GM10248 (cell line): ENCODE measurements at regions not wholly inside any gene's neighbourhood (a gene's known extent, or its start where the extent isn't known, plus 50 kb on each side); places are given as distances from the start of the nearest gene placed in this dataset.

Experiments used
- CTCF ChIA-PET: fragments of 300-600 bp; sonication (Branson Sonifier 250); formaldehyde crosslinking; extraction: SDS; loops from one replicate; lab custom pipeline; 2021; ENCODE audit warnings: antibody characterized with exemption; lab: Yijun Ruan, JAX
- POLR2A ChIA-PET: fragments of 350-650 bp; sonication (Branson Sonifier 250); formaldehyde crosslinking; extraction: SDS; loops from one replicate; lab custom pipeline; 2020; ENCODE audit warnings: antibody characterized with exemption; lab: Yijun Ruan, JAX
- DNase-seq: peaks from one replicate; pipeline ENCODE4 v3.0.0; 2012; ENCODE audit errors: extremely low spot score
- TF ChIP-seq, protein P1 (sequence below): IDR thresholded peaks from 2 replicates; pipeline ENCODE4 v1.5.1; 2012; ENCODE audit warnings: mild to moderate bottlenecking, low read depth; ENCODE audit errors: extremely low read depth, missing control alignments, control extremely low read depth

DNA sequence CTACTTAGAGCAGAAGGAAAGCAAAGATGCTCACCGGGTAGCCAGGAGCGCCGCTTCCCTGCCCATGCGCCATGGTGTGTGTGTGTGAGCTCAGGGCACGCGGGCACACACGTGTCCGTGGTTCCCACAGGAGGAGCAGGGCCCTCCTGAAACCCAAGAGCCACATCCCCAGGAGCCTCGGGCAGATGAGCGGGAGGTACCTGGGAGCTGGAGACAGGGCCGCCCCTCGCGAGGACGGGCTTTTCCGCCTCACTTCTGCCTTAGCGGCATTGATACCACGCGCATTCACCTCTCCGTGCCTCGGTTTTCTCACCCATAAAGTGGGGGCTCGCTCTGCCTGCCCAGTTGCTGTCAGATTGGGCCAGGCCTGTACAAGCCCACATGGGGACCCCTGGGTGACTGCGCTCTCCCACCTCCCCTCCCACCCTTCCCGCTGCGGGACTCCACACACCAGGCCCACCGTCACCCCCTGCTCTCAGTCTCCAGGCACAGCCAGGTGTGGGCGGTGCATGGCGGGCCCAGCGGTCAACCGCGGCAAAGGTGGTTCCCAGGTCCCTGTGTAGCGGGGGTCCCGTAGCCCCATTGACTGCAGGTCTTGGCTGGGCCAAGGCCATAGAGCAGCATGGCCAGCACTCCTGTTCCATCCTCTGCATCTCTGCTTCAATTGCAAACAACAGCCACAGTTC, 66.3 kb downstream of the SIK1 start:
- TF ChIP-seq, protein P1, sequence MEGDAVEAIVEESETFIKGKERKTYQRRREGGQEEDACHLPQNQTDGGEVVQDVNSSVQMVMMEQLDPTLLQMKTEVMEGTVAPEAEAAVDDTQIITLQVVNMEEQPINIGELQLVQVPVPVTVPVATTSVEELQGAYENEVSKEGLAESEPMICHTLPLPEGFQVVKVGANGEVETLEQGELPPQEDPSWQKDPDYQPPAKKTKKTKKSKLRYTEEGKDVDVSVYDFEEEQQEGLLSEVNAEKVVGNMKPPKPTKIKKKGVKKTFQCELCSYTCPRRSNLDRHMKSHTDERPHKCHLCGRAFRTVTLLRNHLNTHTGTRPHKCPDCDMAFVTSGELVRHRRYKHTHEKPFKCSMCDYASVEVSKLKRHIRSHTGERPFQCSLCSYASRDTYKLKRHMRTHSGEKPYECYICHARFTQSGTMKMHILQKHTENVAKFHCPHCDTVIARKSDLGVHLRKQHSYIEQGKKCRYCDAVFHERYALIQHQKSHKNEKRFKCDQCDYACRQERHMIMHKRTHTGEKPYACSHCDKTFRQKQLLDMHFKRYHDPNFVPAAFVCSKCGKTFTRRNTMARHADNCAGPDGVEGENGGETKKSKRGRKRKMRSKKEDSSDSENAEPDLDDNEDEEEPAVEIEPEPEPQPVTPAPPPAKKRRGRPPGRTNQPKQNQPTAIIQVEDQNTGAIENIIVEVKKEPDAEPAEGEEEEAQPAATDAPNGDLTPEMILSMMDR: no peak
- ChIA-PET POLR2A (no interaction called here), CTCF (no interaction called here)
- DNase-seq: no peak

DNA sequence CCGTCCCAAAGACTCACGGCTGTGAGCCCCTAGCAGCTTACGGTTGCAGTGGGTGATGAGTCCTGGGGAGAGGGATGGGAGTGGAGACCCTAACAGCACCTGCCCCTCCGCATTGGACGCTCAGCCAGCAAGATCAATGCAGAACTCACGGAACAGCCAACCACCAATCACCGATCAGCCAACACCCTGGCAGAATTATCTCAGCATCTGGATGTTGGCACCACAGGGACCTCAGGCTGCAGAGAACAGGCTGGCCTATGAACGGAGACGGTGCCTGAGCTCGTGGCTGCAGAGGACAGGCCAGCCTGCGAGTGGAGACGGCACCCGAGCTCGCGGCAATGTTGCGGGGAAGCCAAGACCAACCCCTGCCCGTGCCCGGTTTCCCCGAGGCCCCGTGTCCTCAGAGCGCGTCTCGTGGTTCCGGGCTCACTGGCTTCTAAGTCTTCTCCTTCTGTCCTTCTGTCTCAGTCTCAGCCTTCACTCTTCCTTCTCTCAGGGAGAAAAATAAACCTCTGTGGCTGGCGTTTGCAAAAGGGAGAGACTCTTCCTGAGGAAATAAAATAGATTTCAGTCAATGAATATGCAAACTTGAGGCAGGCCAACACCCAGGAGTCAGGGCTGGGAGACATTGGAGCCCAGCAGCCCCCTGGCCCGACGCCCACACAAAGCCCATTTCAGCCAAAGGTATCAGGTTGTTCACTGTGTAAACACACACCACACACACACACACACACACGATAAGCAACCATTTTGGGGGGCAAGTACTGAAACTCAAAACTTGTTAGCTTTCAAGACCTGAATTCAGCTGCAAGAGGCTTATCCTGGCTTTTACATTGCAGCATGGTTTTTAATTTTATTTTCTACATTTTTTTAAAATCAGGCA, 67.8 kb downstream of the SIK1 start:
- DNase-seq: no peak
- CTCF ChIA-PET: no interaction called here
- POLR2A ChIA-PET: no interaction called here
- TF ChIP-seq, protein P1: no peak

DNA sequence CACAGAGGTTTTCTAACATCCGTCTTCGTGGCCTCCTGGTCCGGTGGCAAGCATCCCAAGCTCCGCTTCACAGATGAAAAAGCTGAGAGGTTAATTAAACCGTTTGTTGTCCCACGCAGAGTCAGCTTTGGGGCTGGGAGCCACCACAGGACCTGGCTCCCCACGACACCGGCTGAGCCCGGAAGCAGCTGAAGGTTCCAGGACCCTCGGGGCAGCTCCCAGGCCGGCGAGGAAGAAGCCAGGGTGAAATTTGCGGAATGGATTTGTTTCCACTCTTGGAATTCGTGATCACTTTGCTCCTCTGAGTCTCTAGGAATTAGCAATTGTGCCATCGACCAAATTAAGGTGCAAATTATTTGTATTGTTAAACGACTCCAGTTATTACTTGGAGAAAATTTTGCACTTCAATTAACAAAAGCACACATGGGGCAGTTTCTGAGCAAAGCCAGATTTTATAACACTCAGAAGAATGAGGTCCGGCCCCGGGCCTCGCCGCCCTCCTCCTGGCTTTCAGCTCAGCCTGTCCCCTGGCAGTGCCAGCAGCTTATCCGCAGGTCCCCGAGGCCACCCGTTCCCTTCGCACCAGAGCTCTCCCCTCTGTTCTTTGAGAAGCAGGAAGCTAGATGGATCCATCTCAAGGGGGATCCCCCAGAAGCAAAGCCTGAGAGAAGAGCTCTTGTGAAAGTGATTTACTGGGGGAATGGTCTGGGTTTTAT, 69.1 kb downstream of the SIK1 start:
- TF ChIP-seq, protein P1: no peak
- ChIA-PET CTCF (interaction anchor here (1.5 kb wide), 1 partner anchor 9 kb away, joined by 3 read pairs; no protein-coding TSS in a partner anchor), POLR2A (no interaction called here)

DNA sequence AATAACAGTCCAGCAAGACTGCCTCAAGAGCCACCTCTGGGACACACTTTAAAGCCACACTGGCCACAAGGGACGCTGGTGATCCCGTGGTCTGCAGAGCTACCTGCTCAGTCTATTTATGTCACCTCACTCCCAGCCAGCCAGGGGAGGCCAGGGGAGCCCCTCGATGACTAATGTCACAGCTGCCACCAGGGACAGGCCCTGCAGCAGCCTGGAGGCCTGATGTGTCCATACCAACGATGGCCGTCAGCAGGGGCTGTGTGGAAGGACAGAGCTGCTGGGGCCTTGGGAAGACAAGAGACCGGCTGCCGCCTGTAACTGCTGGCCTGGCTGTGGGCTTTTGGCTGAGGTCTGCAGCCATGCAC, 71.0 kb downstream of the SIK1 start:
- ChIA-PET CTCF (interaction anchor here (1.0 to 1.2 kb wide), 2 partner anchors 15 to 373 kb away, joined by 4 read pairs; no protein-coding TSS in a partner anchor), POLR2A (interaction anchor here (0.6 kb wide), 1 partner anchor 323 kb away, joined by 6 read pairs; no protein-coding TSS in a partner anchor)
- DNase-seq: peak; percentile 59
- TF ChIP-seq, protein P1: peak; percentile 30

More for the DNA sequence above, 69.1 kb downstream of the SIK1 start:
- no peak for DNase-seq

DNA sequence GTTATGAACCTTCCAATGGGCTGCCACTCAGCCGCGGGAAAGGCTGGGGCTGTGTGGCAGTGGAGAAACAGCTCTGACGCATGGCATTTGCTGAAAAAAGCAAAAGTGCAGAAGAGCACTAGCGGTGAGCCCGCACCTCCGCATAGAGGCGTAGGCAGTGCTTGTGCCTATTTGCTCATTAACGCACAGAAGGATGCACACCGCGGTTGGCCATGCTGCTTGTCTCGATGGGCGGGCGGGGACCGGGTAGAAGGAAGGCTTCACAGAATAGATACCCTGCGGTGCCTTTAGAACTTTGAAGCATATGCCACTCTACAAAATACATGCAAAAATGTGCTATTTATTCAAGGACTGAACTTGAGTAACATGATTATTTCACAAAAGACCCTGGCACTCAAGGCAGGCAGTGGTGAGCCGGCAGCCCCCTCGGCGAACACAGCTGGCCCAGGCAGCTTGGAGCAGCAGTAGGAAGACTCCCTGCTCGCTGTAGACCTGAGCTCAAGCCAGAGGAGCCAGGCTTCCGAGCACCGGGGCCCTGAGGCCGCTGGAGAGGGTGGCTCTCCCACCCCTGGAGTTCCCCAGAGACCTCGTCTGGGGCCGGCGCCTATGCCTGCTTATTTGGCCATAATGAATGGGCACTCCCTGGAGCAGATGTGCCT, 71.5 kb downstream of the SIK1 start:
- no peak for DNase-seq
- TF ChIP-seq, protein P1: no peak
- ChIA-PET CTCF (interaction anchor here (1.0 to 1.2 kb wide), 2 partner anchors 14 to 374 kb away, joined by 4 read pairs; no protein-coding TSS in a partner anchor), POLR2A (interaction anchor here (0.6 kb wide), 1 partner anchor 324 kb away, joined by 6 read pairs; no protein-coding TSS in a partner anchor)
